Endothelial cell of umbilical vein (primary cell): ENCODE measurements at regions not wholly inside any gene's neighbourhood (a gene's known extent, or its start where the extent isn't known, plus 50 kb on each side); places are given as distances from the start of the nearest gene placed in this dataset.

Source experiments
- BruUV-seq: library from RNA; stranded (reverse); fragments of 400-500 nt; replicated peaks from 2 replicates; lab custom pipeline; 2021; lab: Mats Ljungman, UMichigan
- CTCF ChIA-PET: fragments of 300-600, 350-600 bp; sonication (Branson Sonifier 250); formaldehyde crosslinking; loops from one replicate; lab custom pipeline; 2021; ENCODE audit warnings: antibody characterized with exemption, inconsistent platforms; lab: Charles Lee
- POLR2A ChIA-PET: fragments of 300-600, 350-600 bp; sonication (Branson Sonifier 250); formaldehyde crosslinking; loops from one replicate; lab custom pipeline; 2021; ENCODE audit warnings: antibody characterized with exemption, inconsistent platforms; lab: Charles Lee
- DNase-seq: peaks from one replicate; pipeline ENCODE4 v3.0.0-alpha.2; 2011; ENCODE audit warnings: low read depth, low spot score
- FAIRE-seq: peaks from 2 replicates; lab custom pipeline; 2011; peaks lifted over from hg19 to GRCh38; lab: Jason Lieb, UNC
- H2AFZ ChIP-seq: 2 replicates; pipeline ENCODE4 v1.6.0; 2012; ENCODE audit warnings: low read depth, low read length, control low read depth, inconsistent platforms
- H3K27ac ChIP-seq: 2 replicates; pipeline ENCODE4 v1.5.1; 2011; ENCODE audit warnings: low read depth, mild to moderate bottlenecking, control low read depth, low read length, moderate library complexity; ENCODE audit not compliant: insufficient read depth
- H3K27me3 ChIP-seq, 2 experiments: 2 replicates each; pipeline versions ENCODE4 v1.6.0 to v1.6.1; 2011; ENCODE audit warnings: low read length in 2 of 2, mixed read lengths in 1 of 2; ENCODE audit not compliant: control insufficient read depth in 2 of 2, insufficient read depth in 2 of 2
- H3K36me3 ChIP-seq, 2 experiments: 2 replicates in 1 of 2; 3 replicates in 1 of 2; pipeline ENCODE4 v1.5.1; 2011; ENCODE audit warnings: low read length in 2 of 2, mild to moderate bottlenecking in 1 of 2, moderate library complexity in 1 of 2; ENCODE audit not compliant: control insufficient read depth in 2 of 2, insufficient read depth in 2 of 2; ENCODE audit errors: extremely low read depth in 1 of 2
- H3K4me1 ChIP-seq: 3 replicates; pipeline ENCODE4 v1.5.1; 2011; ENCODE audit warnings: mild to moderate bottlenecking, low read length; ENCODE audit not compliant: control insufficient read depth, insufficient read depth; ENCODE audit errors: extremely low read depth
- H3K4me2 ChIP-seq: 2 replicates; pipeline ENCODE4 v1.6.1; 2011; ENCODE audit warnings: low read length, control low read depth, mixed read lengths; ENCODE audit not compliant: insufficient read depth
- H3K4me3 ChIP-seq, 3 experiments: fragments of 200-600 bp in 1 of 3; sonication (generic), shearing (Covaris generic) in 1 of 3; replicated peaks in 1 of 3; 2 replicates each; pipeline ENCODE4 v1.5.1; 2011 to 2016; ENCODE audit warnings: control low read depth in 3 of 3, low read length in 3 of 3, mild to moderate bottlenecking in 2 of 3, inconsistent platforms in 1 of 3, low read depth in 1 of 3, moderate library complexity in 1 of 3; ENCODE audit not compliant: insufficient read depth in 1 of 3
- H3K79me2 ChIP-seq: 2 replicates; pipeline ENCODE4 v1.6.0; 2012; ENCODE audit warnings: low read length, inconsistent platforms; ENCODE audit not compliant: control insufficient read depth, insufficient read depth
- H3K9ac ChIP-seq: replicated peaks from 2 replicates; pipeline ENCODE3; 2011; ENCODE audit warnings: low read length, control low read depth; ENCODE audit not compliant: insufficient read depth; ENCODE audit errors: extremely low read depth
- H3K9me1 ChIP-seq: replicated peaks from 3 replicates; pipeline ENCODE4 v1.6.0; 2011; ENCODE audit warnings: mild to moderate bottlenecking, low read length; ENCODE audit not compliant: control insufficient read depth, insufficient read depth; ENCODE audit errors: extremely low read depth
- H3K9me3 ChIP-seq: replicated peaks from 2 replicates; pipeline ENCODE4 v1.5.1; 2012; ENCODE audit warnings: low read length, inconsistent platforms; ENCODE audit not compliant: control insufficient read depth, insufficient read depth
- H4K20me1 ChIP-seq: replicated peaks from 2 replicates; pipeline ENCODE3; 2011; ENCODE audit warnings: mild to moderate bottlenecking, low read length; ENCODE audit not compliant: control insufficient read depth, insufficient read depth; ENCODE audit errors: extremely low read depth
- CTCF ChIP-seq, 2 donors: IDR thresholded peaks; 1 replicate in 1 of 2; 2 replicates in 1 of 2; pipeline ENCODE4 v1.5.1; 2011; ENCODE audit warnings: low read length in 2 of 2, mild to moderate bottlenecking in 2 of 2, moderate library complexity in 2 of 2, control low read depth in 1 of 2, inconsistent platforms in 1 of 2, low read depth in 1 of 2; ENCODE audit not compliant: insufficient read depth in 1 of 2; ENCODE audit errors: extremely low read depth in 1 of 2
- EZH2 ChIP-seq: IDR thresholded peaks from 2 replicates; pipeline ENCODE4 v1.6.1; 2012; ENCODE audit warnings: borderline replicate concordance, low read depth, mild to moderate bottlenecking, moderate library complexity, low read length, inconsistent platforms; ENCODE audit not compliant: severe bottlenecking
- FOS ChIP-seq: IDR thresholded peaks from 2 replicates; pipeline ENCODE4 v1.6.1; 2011; ENCODE audit warnings: mild to moderate bottlenecking, low read length, moderate library complexity, borderline replicate concordance; ENCODE audit not compliant: insufficient read depth
- GATA2 ChIP-seq: IDR thresholded peaks from 2 replicates; pipeline ENCODE4 v1.7.0; 2011; ENCODE audit warnings: low read depth, mild to moderate bottlenecking, moderate library complexity, mixed read lengths, low read length; ENCODE audit not compliant: insufficient read length, insufficient read depth
- JUN ChIP-seq: IDR thresholded peaks from 2 replicates; pipeline ENCODE4 v1.6.1; 2011; ENCODE audit warnings: borderline replicate concordance, low read depth; ENCODE audit not compliant: insufficient read length, insufficient read depth
- MAX ChIP-seq: IDR thresholded peaks from 2 replicates; pipeline ENCODE4 v1.6.1; 2011; ENCODE audit not compliant: insufficient read depth, insufficient read length
- MYC ChIP-seq: IDR thresholded peaks from one replicate; pipeline ENCODE4 v1.6.1; 2011; ENCODE audit warnings: mild to moderate bottlenecking, low read depth, low read length
- POLR2A ChIP-seq: IDR thresholded peaks from 2 replicates; pipeline ENCODE4 v1.6.1; 2012; ENCODE audit warnings: low read depth, mild to moderate bottlenecking, control low read depth, low read length
- POLR2AphosphoS5 ChIP-seq: IDR thresholded peaks from 2 replicates; pipeline ENCODE4 v1.6.1; 2012; ENCODE audit warnings: low read depth, mild to moderate bottlenecking, control low read depth, low read length, moderate library complexity; ENCODE audit not compliant: insufficient read depth
- dilution Hi-C: fragments of 300-500 bp; cut with MboI; formaldehyde crosslinking; loops from one replicate; pipeline ENCODE4 v1.15.0; 2019; ENCODE audit warnings: low sequenced_read_pairs; ENCODE audit not compliant: extremely low pct_ligation_motif_present
- intact Hi-C: fragments of 100-400 bp; cut with micrococcal nuclease; formaldehyde crosslinking; loops from one replicate; pipeline ENCODE4 v1.10.0; 2022

- Histone ChIP-seq H3K9ac (no peak overlapping the region), H3K4me2 (no peak overlapping the region), H3K79me2 (no peaks in the 10 kb centered on the region), H3K27ac (no peak overlapping the region), H3K9me1 (no peaks in the 10 kb centered on the region), H3K4me3 (no peak overlapping the region), H3K4me1 (no peaks in the 10 kb centered on the region), H2AFZ (no peak overlapping the region), H3K36me3 (no peaks in the 10 kb centered on the region), H3K9me3 (no peaks in the 10 kb centered on the region), H4K20me1 (no peaks in the 10 kb centered on the region), H3K27me3 (no peaks in the 10 kb centered on the region)
- intact Hi-C loops = no loop called here
- DNase-seq = no peak
- TF ChIP-seq POLR2AphosphoS5 = no peak
- no peak for TF ChIP-seq EZH2
- no peak for TF ChIP-seq JUN
- no peak for TF ChIP-seq FOS
- no peak for TF ChIP-seq POLR2A
- no peak for TF ChIP-seq GATA2
- no peak for TF ChIP-seq MAX
- TF ChIP-seq MYC = no peak
- no peak for TF ChIP-seq CTCF (IDR thresholded peaks at IDR 0.05; ENCODE audit: extremely low read depth in 1 of 2, insufficient read depth in 1 of 2, low read depth in 1 of 2, low read length in 2 of 2)
- CTCF ChIA-PET = no interaction called here
- POLR2A ChIA-PET = no interaction called here
- FAIRE-seq = no peak
- dilution Hi-C loops = no loop called here
- BruUV-seq = no TSS peak
Observed at GRCh38 chrX:116667346-116668134, 204.8 kb upstream of the CT83 start.
